Loucy (cell line): ENCODE measurements at regions not wholly inside any gene's neighbourhood (a gene's known extent, or its start where the extent isn't known, plus 50 kb on each side); places are given as distances from the start of the nearest gene placed in this dataset.

ENCODE experiments used
- CTCF ChIP-seq: fragments of 200-600 bp; sonication (generic); conservative IDR thresholded peaks from 2 replicates; pipeline ENCODE4 v1.5.1; 2014; ENCODE audit warnings: mild to moderate bottlenecking, antibody characterized with exemption, low read length
- EZH2phosphoT487 ChIP-seq: fragments of 200-600 bp; IDR thresholded peaks from 2 replicates; pipeline ENCODE4 v1.6.1; 2018; ENCODE audit warnings: antibody characterized with exemption, mild to moderate bottlenecking, moderate library complexity, borderline replicate concordance

- TF ChIP-seq CTCF: no peak
- no peak for TF ChIP-seq EZH2phosphoT487
Measured at GRCh38 chr11:79786961-79787360, 346.1 kb upstream of the TENM4 start.
